ENCODE measurements at regions not wholly inside any gene's neighbourhood (a gene's known extent, or its start where the extent isn't known, plus 50 kb on each side); places are given as distances from the start of the nearest gene placed in this dataset.

DNA sequence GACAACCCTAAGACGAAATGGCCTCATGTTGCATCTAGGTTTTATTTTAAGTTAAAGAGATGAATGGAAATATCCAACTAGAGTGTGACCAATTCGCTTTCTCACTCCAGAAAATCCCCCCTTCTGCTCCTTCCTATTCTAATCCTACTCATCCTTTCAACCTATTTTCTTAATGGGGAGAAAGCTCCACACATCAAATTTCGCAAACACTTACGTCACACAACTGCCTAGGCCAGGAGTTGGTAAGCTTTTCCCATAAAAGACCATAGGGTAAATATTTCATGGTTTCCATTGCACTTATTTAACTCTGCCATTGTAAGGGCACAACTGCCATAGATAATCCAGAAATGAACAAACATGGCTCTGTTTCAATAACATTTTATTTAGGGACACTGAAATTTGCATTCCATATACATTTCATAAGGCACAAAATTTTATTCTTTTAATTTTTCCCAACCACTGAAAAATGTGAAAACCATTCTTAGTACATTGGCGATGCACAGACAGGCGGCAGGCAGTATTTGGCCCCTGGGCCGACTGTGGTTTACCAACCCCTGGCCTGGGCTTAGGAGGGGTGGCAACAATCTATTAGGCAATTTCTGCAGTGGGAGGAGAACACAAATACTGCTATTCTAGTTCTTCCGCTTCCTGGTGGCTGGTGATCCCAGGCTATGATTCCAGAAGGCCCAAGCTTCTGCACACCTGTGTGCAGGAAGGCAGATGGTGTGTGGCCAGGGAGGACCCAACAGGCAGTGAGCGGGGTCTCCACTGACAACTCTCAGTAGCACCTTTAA, 67.2 kb upstream of the FOXN3 start:
- DNase-seq (ENCODE audit: low read depth): no peak
- no peak for TF ChIP-seq CTCF (IDR thresholded peaks at IDR 0.05; ENCODE audit: low read depth, low read length, missing control alignments)
- H3K4me3 ChIP-seq (ENCODE audit: low read depth, low read length): no peak overlapping the region

DNA sequence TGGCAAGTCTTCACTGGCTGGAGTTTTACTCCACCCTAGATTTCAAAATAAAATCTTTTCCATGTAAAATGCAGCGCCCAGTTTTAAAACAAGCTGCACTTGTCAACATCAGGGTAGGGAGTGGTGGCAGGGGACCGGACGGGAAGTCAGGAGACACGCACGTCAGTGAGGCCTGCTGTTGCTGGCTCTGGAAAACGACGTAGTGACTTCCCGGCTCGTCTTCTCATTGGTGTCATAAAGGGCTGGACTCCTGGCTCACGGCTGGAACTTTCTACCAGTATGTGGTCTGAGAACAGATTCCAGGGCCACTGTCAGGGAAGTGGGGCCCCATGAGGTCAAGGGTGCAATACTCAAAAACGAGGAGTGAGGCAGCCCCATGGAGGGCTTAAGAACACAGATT, 64.2 kb upstream of the FOXN3 start:
- no peak for TF ChIP-seq CTCF (IDR thresholded peaks at IDR 0.05; ENCODE audit: low read depth, low read length, missing control alignments)
- no peak for DNase-seq (ENCODE audit: low read depth)
- no peak overlapping the region for H3K4me3 ChIP-seq (ENCODE audit: low read depth, low read length)

- no peak for TF ChIP-seq CTCF (IDR thresholded peaks at IDR 0.05; ENCODE audit: low read depth, low read length, missing control alignments)
- DNase-seq (ENCODE audit: low read depth): no peak
- H3K4me3 ChIP-seq (ENCODE audit: low read depth, low read length): no peak overlapping the region
Measured at GRCh38 chr14:89480278-89480677, 63.2 kb upstream of the FOXN3 start.

GRCh38 chr14:89479802-89480201, 62.8 kb upstream of the FOXN3 start:
- DNase-seq (ENCODE audit: low read depth): no peak
- no peak for TF ChIP-seq CTCF (IDR thresholded peaks at IDR 0.05; ENCODE audit: low read depth, low read length, missing control alignments)
- H3K4me3 ChIP-seq (ENCODE audit: low read depth, low read length): no peak overlapping the region

GRCh38 chr14:89477391-89477790, 60.4 kb upstream of the FOXN3 start:
- DNase-seq (ENCODE audit: low read depth): no peak
- TF ChIP-seq CTCF (IDR thresholded peaks at IDR 0.05; ENCODE audit: low read depth, low read length, missing control alignments): no peak

DNA sequence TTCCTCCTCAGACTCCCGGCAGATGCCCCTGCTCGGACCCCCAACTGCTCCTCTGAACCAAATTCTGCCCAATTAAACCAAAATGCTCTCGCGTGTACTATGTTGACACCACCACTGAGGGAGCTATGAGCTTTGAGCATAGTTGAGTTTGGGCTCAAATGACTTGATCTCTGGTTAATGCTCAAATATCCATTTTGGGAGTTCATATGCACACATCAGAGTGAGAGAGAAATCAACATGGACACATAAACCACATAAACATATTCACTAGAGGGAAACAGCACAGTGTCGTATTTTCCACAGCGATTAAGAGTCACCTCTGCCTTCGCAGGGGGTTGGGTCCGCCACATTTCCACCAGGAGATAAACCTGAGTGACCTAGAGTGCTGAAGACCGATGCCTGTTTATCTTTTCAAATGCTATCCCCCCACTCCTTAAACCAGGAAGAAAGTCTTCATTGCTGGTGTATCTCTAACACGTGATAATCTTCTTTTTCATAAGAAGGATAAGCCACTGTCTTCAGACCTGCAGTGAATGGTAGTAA, 59.4 kb upstream of the FOXN3 start:
- no peak for TF ChIP-seq CTCF (IDR thresholded peaks at IDR 0.05; ENCODE audit: low read depth, low read length, missing control alignments)

More at GRCh38 chr14:89477391-89477790, 60.4 kb upstream of the FOXN3 start:
- H3K4me3 ChIP-seq (ENCODE audit: low read depth, low read length): no peak overlapping the region

GRCh38 chr14:89474464-89474863, 57.4 kb upstream of the FOXN3 start:
- TF ChIP-seq CTCF (IDR thresholded peaks at IDR 0.05; ENCODE audit: low read depth, low read length, missing control alignments): no peak

More for the DNA sequence above, 59.4 kb upstream of the FOXN3 start:
- DNase-seq (ENCODE audit: low read depth): no peak
- H3K4me3 ChIP-seq (ENCODE audit: low read depth, low read length): no peak overlapping the region

More at GRCh38 chr14:89474464-89474863, 57.4 kb upstream of the FOXN3 start:
- DNase-seq (ENCODE audit: low read depth): no peak
- H3K4me3 ChIP-seq (ENCODE audit: low read depth, low read length): no peak overlapping the region

Measured in GM12864 (cell line).